GM21423 (cell line): ENCODE measurements at regions not wholly inside any gene's neighbourhood (a gene's known extent, or its start where the extent isn't known, plus 50 kb on each side); places are given as distances from the start of the nearest gene placed in this dataset.

Experiments used
- ATAC-seq: cut with Tn5 transposase; IDR thresholded peaks from one replicate; pipeline ENCODE4 v1.9.1; 2021; ENCODE audit warnings: mild to moderate bottlenecking, moderate library complexity; ENCODE audit not compliant: unreplicated experiment

GRCh38 chr1:29651246-29651645, 414.9 kb downstream of the PTPRU start:
- no peak for ATAC-seq

GRCh38 chr1:29650476-29650875, 414.2 kb downstream of the PTPRU start:
- no peak for ATAC-seq

- no peak for ATAC-seq
These were observed 413.7 kb downstream of the PTPRU start for GRCh38 chr1:29650041-29650400.

- no peak for ATAC-seq
These were observed 413.1 kb downstream of the PTPRU start for GRCh38 chr1:29649189-29650040.

- no peak for ATAC-seq
These were observed 412.5 kb downstream of the PTPRU start for GRCh38 chr1:29648798-29649188.

GRCh38 chr1:29648026-29648425, 411.7 kb downstream of the PTPRU start:
- no peak for ATAC-seq

- ATAC-seq = no peak
These were observed 411.3 kb downstream of the PTPRU start for GRCh38 chr1:29647581-29647980.

- ATAC-seq = no peak
These were observed 409.9 kb downstream of the PTPRU start for GRCh38 chr1:29646161-29646775.

GRCh38 chr1:29645586-29645985, 409.3 kb downstream of the PTPRU start:
- ATAC-seq = no peak

- no peak for ATAC-seq
These were observed 408.5 kb downstream of the PTPRU start for GRCh38 chr1:29644812-29645211.

- no peak for ATAC-seq
These were observed 407.6 kb downstream of the PTPRU start for GRCh38 chr1:29643838-29644440.

GRCh38 chr1:29643281-29643680, 407.0 kb downstream of the PTPRU start:
- no peak for ATAC-seq

GRCh38 chr1:29642519-29642918, 406.2 kb downstream of the PTPRU start:
- no peak for ATAC-seq

GRCh38 chr1:29641921-29642320, 405.6 kb downstream of the PTPRU start:
- ATAC-seq = no peak

GRCh38 chr1:29640428-29640785, 404.1 kb downstream of the PTPRU start:
- no peak for ATAC-seq

GRCh38 chr1:29639741-29640427, 403.6 kb downstream of the PTPRU start:
- ATAC-seq = no peak

- ATAC-seq = no peak
These were observed 402.9 kb downstream of the PTPRU start for GRCh38 chr1:29639156-29639736.

GRCh38 chr1:29638281-29638680, 402.0 kb downstream of the PTPRU start:
- no peak for ATAC-seq

- ATAC-seq = no peak
These were observed 400.6 kb downstream of the PTPRU start for GRCh38 chr1:29636936-29637335.

GRCh38 chr1:29635501-29636263, 399.4 kb downstream of the PTPRU start:
- no peak for ATAC-seq
